NCI-H2107 (cell line): ENCODE measurements at regions not wholly inside any gene's neighbourhood (a gene's known extent, or its start where the extent isn't known, plus 50 kb on each side); places are given as distances from the start of the nearest gene placed in this dataset.
"Not testable (repeated sequence)": the region's sequence is repeated elsewhere in the genome, so short reads cannot be mapped to it uniquely, and the experiment has no call there.

ENCODE experiments used
- DNase-seq: peaks from one replicate; lab custom pipeline; 2025; lab: John Stamatoyannopoulos, UW

DNA sequence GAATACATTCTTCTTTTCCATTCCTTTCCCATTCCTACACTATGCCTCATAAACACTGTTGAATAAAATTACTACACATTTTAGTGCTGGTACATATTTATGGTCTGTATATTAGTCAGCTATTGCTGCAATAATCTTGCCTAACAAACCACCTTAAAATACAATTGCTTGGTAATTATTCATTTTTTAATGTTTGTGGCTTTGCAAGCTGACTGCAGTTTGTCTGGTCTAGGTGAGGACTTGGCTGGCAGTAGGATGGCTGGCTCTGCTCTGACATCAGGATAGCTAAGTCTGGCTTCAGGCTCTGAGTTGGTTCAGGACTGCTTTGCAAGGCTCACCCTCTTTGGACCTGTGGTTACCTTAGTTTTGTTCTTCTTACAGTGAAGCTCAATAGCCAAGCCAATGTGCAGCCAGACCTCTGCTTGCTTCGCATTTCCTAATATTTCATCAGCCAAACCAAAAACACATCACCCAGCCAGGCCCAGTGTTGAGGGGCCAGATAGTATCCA is 913.4 kb upstream of the RAG2 start:
- DNase-seq, result no peak

DNA sequence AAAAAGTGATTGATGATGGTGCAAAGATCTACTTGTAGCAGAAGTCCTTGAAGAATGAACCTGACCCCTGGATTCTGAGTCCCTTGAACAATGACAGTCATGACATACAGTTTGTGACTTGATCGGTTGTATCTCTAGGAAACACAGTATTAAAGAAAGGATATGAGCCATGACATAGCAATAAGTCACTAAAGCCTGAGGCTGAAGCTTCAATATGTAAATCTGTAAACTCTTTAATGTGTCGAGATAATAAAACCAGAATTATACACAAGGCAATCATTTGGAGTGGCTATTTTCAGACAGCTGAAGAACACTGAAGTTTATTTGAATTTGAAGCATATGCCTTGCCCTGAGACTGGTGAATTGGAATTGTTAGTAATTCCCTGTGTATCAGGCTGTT is 911.5 kb upstream of the RAG2 start:
- no peak for DNase-seq

DNA sequence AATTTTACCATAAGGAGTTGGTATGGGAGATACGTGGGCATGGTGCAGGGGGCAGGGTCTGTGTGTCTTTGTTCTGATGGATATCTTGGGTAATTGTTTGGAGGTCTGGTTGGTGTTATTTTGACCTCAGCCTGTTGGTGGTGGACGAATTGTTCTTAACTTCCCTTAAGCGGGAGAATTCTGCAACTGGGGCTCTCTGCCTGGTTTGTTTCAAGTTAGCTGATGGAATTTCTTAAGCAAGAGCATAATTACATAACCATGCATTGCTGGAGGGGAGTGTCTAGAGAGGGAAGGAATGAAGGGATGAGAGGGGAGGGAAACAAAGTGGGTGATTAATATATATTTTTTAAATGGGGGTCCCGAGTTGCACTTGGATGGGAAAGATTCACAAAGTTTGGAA is 908.5 kb upstream of the RAG2 start:
- no peak for DNase-seq

DNA sequence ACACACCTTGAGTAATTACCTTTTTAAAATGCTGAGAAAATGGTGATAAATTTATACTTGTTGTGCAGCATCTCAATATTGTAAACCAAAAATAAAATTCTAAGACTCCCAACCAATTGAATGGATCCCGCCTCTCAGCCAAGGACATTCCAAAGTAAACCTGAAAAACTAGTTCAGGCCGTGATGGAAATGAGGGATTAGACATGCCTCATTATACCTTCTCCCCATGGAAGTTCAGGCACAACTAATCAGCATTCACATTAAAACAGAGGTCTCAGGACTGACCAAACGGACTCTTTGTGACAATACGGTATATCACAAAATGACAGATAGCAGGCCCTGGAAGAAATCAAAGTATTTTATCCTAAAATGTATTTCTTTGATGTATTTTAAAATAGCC is 907.4 kb upstream of the RAG2 start:
- no peak for DNase-seq

DNA sequence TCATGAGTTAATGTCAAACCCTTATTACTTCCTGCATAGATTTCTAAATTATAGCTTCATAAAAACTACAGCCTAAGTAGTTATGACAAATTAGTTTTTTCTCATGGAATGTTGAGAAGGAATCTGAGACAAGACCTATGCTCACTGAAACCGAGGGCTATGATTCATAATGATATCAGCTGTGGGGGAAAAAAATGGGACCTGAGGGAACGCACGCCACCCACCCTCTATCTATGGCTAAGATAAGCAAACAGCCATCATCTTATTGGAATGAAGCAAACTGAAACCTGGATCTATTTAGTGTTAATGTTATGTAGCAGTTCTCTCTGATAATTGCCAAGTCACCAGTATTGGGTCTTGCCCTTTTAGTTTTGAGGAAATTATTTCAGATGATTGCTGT is 906.9 kb upstream of the RAG2 start:
- DNase-seq, result no peak

DNA sequence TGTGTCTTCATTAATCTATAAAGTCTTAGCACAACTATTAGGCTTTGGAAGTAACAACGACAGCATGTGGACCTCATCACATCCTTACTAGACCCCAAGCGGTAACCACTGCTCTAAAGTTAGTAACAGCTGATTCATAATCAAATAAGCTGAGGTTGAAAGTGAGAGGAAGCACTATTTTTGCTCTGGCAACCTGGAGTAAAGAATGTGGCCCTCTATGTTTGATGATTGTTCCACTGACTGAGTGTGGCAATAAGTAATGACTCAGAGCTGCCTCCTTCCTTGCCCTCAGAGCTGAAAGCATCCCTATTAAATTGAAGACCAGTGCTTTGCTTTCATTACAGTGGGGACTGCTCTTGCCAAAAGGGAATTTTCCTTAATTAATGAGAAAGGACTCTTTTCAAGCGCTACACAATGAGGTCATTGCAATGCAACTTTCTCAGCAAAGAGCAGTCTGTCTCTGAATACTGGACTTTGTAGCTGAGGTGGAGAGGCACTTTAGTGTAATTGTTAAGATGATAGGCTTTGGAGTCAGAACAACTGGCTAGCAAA is 906.1 kb upstream of the RAG2 start:
- DNase-seq, result no peak

DNA sequence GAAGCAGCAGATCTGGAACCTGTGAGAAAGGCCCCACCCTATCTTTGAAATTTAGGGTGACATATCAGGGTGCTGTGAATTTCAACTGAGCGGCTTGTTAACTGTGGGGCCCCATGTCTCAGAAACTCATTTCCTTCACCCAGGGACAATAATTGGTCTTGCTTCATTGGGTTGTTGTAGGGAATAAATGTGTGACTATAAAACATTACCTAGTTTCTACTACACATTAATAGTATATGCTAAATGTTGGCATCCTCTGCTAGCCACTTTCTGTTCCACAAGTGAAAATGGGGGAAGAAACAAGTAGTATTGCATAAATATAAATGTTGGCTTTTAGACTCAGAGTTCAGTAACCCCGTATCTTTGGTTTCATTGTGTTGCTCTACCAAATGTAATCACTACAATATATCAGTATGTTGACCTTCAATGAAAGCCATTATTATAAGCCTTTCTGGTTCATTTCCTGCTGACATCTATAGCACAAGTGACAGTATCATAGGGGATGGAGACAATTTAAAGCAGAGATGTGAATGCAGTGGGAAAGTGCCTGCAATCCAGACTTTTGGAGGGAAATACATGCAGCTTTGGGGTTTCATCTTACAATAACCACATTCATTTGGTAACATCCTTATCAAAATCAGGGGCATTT is 905.5 kb upstream of the RAG2 start:
- no peak for DNase-seq

DNA sequence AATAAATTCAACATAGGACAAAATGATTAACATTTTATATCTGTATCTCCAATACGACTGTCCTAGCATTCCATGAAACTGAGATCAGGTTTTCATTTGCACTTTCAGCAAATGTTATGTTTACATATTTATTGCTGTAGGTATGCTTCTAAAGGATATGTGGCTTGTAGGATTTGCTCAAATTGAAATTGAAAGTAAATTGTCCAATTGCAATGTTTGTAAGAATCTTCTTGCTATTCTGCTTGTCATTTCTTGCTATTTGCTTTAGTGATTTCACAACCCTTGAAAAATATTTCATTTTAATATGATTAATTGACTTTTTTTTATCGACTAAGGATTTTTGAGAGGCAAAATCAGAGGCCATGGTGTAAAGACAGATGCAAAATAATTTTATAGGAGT is 904.2 kb upstream of the RAG2 start:
- no peak for DNase-seq

DNA sequence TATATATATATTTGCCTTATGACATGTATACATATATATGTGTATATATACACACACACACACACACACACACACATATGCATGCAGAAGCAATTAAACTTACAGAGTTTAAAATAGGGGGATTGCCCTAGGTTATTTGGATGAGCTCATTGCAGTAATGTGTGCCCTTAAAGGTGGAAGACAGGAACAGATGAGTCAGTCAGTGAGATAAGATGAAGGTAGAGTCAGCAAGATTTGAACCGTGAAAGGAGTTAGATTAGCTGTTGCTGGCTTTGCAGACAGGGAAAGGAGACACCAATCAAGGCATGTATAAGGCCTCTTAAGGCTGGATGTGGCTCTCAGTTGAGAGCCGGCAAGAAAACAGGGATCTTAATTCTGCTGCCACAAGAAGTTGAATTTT is 902.4 kb upstream of the RAG2 start:
- DNase-seq, result no peak

DNA sequence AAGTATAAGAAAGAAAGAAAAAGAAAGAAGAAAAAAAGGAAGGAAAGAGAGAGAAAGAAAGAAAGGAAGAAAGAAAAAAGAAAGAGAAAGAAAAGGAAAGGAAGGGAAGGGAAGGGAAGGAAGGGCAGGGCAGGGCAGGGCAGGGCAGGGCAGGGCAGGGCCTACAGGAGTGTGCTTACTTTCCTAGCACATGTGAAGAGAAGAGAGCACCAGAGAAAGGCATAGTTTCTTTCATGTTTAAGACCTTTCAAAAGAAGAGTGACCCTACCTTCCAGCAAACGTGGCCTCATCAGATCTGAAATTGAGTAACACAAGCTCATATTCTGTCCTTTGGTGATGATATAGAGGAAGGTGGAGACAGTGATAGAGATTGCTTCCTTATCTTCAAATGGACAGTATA is 899.3 kb upstream of the RAG2 start:
- DNase-seq, result no peak

DNA sequence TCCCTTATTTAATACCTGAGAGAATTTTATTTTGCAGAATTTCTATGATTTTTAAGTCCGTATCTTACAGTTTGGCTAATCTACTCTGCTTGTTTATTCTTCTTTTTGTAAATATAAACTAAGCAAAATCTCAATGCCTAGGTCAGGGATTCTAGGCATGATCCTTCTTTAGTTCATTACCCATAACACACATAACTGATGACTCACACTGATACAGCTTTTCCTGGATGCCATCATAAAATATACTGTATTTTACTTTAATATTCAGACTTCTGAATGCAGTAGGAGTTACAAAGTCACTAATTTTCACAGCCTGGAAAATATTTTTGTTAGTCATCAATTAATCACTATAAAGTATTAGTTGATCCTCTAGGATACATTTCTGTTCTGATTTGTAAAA is 898.2 kb upstream of the RAG2 start:
- no peak for DNase-seq

DNA sequence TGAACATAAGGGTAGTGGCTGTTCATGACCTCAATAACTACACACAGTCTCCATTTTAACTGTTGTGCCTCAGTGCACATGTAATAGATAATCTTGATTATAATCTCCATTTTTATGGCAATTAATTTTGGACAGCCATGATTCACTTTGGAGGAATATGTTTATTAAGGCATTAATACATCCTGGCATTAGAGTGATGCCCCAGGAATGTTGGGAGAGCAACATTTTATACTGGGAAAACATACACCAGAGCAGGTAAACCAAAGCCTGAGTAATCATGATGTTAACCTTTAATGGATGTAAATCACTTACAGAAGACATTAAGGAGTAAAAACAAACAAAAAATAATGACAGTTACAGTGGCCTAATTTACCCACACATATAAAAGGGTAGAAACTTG is 886.3 kb upstream of the RAG2 start:
- no peak for DNase-seq

DNA sequence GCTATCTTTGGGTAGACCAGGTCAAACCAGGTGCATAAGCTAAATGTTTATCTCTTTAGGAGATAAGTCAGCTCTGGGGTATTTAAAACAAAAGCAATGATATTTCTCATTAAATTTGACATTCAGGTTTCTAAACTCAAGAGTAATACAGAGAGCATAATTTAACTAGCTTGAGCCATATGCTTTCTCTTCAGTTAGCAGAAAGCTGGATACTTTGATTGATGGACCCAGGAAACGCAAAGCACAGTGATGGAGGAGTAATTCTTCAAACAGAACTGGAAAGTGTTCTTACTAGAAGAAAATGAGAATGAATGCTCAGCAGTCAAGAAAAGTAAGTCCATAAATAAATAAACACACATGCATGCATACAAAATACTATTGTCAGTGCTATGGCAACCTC is 885.7 kb upstream of the RAG2 start:
- DNase-seq, result no peak

DNA sequence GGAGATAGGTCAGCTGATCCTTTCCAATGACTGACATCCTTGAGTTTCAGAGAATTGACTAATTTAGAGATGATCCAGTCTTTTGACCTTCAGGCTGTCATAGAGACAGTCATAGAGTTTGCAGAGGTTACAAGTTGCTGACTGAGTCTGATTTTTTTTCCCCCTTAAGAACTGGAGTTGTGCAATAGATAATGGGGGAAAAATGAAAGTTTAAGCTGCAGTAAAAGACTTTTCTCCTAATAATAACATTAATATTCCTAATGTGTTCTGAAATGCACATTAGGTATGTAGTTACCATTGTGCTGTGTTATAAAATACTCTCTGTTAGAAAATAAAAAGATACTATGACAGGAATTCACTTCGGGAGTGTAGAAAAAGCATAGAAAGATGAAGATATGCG is 876.9 kb upstream of the RAG2 start:
- DNase-seq, result no peak

DNA sequence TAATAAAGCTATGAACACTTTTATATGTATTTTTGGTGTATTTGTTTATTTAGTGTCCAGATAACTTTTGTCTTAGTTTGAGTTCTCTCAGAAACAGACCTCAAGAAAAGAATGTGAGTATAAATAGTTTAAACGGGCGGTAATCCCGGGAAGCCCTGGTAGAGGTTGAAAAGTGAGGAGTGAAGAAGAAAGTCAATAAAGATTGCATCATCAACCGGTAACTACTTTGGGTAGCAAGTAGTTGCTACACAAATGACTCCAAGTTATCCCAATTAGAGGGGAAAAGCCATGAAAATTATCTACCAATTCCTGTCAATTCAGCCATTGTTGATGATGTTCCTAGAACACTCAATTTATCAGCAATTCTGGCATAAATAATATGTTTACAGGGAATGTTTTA is 870.3 kb upstream of the RAG2 start:
- no peak for DNase-seq

DNA sequence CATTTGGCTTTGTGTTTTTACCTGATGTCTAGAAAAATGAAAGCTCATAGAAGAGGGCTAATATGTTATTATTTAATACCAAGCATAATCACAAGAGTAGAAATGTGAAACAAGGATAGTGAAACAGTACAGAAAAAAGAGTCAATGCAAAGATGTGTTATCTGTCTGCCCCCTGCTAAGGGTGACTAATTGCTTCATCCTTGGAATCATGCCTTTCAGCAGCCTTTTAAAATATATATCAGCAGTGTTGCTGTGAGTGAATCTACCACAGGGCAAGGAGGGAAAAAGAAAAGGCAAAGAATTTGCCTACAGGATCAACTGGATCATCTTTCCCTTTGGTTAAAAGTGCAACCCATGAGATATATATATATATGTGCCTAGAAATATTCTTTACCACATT is 867.2 kb upstream of the RAG2 start:
- no peak for DNase-seq

DNA sequence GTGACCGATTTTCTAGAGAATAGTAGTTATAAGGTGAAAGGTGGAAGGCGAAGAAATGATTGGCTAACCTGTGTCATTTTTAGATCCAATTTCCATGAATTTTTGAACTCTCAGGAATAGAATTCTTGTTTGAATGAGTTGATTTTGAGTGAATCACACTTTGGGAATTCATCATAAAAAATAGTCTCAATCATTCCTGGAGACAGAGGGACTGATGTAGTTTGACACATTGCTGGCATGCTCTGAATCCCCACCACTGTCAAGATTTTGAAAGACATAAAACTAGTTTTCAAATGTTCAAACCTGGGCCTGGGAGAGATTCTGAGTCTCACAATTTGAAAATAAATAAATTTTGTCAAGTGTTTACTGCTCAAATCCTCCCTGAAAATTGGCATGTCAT is 861.4 kb upstream of the RAG2 start:
- DNase-seq, result no peak

DNA sequence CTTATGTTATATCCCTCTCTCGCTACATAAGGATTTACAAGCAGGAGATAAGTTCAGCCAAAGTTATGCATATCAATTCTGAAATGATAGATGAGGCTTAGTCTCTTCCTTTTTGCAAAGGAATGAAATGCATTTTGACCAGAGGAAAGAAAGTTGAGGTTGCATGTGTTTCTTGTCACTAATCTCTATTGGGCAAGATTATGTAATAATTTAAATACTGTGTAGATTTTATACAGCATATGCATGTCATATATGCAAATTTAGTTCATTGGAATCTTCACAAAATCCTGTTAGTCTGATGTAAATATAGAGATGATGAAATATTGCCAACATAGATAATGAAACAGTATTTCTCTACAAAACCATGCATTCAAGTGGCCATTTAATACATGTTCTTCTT is 858.7 kb upstream of the RAG2 start:
- no peak for DNase-seq

DNA sequence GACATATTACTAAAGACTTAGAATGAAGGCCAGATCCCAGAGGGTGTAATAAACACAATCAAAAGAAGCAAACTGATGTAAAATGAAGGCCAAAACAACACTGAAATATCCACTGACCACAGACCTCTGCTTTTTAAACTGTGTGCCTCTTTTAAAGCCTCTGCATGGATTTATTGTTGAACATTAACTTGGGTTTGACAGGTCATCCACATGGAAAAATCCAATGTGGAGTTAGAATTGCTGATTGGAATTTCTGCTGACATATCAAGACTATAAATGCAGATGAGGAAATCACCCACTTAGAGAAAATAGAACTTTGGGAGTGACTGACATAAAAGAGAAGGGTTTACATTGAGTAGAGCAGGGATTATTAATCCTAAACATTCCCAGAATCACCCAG is 853.9 kb upstream of the RAG2 start:
- no peak for DNase-seq

DNA sequence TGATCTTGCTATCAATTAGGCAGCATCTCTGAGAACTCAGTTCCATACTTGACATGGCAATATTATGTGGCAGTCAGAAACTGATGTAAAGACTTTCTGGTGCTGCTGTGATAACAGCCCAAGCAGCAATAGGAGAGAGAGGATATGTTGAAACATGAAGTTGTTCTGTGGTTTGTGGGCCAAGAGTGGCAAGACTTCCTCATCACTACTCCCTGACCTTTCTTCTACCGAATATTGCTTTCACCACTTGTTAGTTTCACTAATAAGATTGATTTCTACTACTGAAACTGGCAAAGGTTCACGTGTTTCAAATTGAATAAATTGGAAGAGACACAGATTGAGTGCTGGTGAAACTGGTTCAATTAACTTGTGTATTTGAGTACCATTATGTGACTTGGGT is 852.6 kb upstream of the RAG2 start:
- DNase-seq, result no peak

DNA sequence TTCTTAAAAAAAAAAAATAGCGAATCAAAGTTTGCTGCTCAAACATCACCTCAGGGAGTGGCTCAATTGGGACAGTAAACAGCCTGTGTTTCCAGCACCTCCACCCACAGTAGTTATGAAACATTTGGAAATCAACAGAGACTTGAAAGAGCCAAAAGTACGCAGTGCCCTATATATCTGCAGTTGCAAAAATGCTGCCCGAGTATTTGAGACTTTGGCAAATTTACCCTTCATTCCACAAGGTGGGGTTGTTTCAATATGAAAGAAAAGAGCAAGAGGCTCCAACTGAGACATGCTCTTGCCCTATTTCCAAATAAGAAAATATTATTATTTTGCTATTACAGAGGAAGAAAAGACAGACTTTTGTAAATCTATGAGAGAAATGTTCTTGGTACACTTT is 851.1 kb upstream of the RAG2 start:
- DNase-seq, result no peak

DNA sequence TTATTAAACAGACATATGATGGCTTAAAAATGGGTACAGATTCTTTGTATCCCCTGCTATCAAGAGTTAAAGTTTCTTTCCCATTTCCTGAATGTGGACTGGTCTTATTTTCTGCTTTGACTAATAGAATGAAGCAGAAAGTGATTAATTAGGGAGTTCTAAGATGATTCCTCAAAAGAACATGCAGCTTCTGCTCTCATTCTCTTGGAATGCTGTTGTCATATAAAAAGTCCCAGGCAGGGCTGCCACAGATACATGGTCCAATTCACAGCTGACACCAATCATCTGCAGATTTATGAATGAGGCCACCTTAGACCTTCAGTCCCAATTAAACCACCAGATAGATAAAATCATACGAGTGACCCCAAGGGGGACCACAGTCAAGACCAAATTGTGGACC is 844.5 kb upstream of the RAG2 start:
- no peak for DNase-seq

DNA sequence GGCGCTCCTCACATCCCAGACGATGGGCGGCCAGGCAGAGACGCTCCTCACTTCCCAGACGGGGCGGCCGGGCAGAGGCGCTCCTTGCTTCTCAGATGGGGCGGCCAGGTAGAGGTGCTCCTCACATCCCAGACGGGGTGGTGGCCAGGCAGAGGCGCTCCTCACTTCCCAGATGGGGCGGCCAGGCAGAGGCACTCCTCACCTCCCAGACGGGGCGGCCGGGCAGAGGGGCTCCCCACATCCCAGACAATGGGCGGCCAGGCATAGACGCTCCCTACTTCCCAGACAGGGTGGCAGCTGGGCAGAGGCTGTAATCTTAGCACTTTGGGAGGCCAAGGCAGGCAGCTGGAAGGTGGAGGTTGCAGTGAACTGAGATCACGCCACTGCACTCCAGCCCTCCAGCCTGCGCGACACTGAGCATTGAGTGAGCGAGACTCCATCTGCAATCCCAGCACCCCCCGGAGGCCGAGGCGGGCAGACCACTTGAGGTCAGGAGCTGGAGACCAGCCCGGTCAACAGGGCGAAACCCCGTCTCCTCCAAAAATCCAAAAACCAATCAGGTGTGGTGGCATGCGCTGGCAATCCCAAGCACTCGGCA is 833.7 kb upstream of the RAG2 start:
- DNase-seq, result not testable (repeated sequence)
